Middle frontal gyrus (tissue), 1 donor: ENCODE measurements at regions not wholly inside any gene's neighbourhood (a gene's known extent, or its start where the extent isn't known, plus 50 kb on each side); places are given as distances from the start of the nearest gene placed in this dataset.
"Not testable (repeated sequence)": the region's sequence is repeated elsewhere in the genome, so short reads cannot be mapped to it uniquely, and the experiment has no call there.

Experiments
- DNase-seq: peaks from one replicate; pipeline ENCODE4 v3.0.0-alpha.2; 2015; ENCODE audit warnings: low spot score; ENCODE audit errors: extremely low spot score

DNA sequence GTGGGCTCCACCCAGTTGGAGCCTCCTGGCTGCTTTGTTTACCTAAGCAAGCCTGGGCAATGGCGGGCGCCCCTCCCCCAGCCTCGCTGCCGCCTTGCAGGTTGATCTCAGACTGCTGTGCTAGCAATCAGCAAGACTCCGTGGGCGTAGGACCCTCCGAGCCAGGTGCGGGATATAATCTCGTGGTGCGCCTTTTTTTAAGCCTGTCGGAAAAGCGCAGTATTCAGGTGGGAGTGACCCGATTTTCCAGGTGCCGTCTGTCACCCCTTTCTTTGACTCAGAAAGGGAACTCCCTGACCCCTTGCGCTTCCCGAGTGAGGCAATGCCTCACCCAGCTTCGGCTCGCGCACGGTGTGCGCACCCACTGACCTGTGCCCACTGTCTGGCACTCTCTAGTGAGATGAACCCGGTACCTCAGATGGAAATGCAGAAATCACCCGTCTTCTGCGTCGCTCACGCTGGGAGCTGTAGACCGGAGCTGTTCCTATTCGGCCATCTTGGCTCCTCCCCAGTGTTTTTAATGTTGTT, 144.9 kb upstream of the SMIM30 start:
- not testable (repeated sequence) for DNase-seq

DNA sequence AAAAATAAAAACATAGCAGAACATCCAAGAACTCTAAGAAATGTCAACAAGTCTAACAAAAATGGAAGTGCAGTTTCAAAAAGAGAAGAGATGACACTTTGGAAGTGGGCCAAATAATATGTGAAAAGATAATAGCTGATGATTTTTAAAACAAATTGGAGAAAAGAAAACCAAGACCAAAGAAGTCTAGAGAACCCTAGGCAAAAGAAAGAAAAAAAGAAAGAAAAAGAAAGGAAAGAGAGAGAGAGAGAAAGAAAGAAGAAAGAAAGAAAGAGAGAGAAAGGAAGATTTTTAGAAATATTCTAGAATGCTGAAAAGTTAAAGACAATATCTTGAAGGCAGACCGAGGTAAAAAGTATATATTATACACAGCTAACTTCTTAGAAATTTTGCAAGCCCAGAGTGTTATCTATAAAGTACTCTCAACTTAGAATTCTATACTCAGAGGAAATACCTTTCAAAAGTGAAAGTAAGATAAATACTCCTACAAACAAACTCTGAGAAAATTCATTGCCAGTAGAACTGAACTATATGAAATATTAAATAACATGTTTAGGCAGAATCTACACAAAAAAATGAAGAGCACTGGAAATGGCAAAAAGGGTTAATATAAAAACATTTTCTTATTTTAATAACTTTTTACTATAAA, 138.7 kb upstream of the SMIM30 start:
- no peak for DNase-seq

DNA sequence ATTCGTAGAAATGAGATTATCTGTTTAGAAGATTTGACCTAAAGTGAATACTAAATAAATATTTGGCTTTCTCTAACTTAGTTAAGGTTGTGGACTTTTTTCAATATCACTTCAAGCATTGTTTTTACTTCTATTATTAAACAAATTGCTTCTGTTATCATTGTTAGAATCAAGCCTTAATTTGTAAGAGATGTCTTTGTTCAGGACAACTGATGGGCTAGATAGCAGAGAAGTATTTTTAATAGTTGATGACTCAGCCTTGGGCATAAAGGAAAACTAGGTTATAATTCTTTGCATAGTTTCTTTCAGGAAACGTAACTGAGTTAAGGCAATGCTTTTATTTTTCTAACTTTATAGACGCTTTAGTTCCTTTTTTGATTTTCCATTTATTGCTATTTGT, 128.8 kb upstream of the SMIM30 start:
- no peak for DNase-seq

DNA sequence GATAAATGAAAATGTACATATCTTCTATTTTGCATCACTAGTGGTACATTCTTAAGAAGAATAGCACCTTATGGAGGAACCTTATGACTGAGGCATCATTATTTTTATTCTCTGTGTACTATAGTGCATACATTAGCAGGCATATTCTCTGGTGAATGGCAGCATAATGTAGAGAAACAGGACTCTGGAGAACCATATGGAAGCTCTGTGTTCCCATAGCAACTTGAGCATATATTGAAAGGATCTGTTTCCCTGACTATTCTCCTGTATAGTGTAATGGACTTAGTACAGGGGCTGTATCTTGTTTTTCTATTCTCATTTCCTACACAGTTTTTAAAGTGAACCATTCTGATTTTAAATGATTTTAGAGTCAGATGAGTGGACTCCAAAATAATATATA, 128.4 kb upstream of the SMIM30 start:
- DNase-seq, result no peak

DNA sequence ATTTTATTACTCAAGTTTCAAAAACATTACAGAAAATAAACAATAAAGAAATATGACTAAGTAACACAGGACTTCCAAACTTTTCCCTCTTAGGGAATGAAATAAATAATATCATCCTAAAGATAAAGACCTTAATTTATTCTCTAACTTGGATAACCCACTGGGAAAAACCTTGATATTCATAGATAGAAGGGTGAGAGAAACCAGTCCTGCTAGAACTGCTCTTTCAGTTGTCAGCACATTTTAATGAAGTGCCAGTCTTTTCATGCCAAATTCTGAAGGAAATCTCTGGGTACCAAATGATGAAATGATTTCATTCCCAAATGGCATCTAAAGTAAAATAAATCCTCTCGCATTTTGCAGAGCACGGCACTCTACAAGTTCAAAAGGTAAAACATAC, 114.5 kb upstream of the SMIM30 start:
- no peak for DNase-seq

DNA sequence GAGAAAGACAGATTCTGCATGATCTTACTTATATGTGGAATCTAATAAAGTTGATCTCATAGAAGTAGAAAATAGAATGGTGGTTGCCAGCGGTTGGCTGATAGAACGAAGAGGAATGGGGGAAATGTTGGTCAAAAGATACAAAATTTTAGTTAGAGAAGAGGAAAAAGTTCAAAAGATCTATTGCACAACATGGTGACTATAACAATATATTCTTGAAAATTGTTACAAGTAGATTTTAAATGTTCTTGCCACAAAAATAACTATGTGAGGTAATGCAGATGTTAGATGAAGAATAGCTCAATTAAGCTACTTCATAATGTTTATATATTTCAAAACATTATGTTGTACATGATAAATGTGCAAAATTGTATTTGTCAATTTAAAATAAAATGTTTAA, 112.3 kb upstream of the SMIM30 start:
- no peak for DNase-seq

DNA sequence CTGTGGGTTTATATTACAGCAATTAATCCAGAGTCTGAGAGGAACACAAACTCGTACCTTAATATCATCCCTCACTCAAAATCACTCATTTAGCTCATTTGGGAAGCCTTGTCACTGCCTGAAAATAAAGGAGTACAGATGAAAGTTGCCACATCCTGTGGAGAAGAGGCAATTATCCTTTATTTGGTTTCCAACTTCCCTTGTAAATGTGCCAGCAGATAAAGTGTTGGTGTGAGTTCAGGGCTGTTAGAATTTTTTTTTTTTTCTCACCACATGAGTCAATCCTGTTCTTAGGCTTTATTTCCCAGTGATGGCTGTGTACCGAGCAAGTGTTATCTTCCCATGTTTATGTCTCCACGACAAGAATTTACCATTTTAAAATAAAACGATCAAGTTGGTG, 99.0 kb upstream of the SMIM30 start:
- DNase-seq, result no peak

DNA sequence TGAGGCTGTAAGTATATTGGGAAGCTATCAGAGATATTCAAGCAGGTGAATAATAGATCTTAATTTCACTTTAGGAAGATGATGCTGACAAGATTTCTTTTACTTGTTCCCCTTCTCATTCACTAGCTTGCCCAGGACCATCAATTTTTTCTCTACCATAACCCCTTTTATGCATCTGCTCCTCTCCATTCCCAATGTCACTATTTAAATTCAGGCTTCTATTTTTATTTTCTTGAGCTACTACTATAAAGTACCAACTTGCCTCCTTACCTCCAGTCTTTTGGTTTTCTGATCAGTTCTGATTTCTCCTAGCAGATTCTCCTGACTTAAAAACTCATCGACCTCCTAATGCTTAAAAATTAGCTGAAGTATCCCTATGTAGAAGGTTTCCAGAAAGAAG, 97.7 kb upstream of the SMIM30 start:
- no peak for DNase-seq

DNA sequence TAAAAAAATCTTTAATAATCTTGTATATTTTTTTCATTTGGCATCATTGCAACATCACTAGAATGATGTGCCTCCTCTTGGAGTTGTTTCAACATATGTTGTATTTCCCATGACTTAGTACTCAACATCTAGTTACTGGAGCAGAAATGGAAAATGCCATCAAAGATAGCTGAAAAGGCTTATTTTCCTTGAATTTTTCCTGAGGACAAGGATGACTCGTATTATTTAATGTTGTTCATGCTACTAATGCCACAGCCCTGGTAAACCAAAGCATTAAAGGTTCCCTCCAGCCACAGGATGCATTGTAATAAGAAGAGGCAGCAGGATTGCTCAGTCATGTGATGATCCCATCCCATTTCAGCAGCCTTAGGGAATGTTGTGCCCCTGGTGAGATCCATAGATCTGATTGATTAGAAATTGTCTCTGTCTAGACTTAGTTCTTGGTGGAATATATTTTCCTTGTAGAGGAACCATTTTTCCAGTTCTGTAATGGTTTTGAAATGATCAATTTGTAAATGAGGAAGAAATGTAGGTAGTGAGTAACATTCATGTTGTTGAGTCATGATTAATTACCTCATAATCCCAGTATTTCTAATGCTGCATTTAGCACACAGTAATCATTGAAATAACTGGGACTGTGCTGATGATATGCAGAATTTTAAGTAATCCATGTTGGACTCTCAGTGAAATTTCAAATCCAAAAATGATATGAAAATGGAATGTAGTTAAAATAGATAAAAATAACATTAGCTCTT, 91.3 kb upstream of the SMIM30 start:
- DNase-seq, result no peak

DNA sequence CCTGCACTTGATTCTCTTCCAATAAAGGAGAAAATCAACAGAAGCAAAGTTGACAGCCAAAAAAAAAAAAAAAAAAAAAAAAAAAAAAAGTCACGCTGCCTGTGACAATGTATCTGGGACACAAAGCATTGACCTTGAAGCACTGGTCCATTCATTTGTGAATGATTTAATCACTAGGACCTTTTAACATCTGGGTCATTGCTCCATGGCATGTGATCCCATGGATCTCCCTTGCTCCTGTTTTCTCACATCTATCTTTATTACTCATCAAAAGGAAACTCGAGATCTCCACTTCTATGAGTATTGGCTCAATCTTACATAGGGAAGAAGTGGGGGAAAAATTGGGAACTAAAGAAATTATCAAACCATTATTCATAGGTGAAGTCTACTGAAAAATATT, 89.6 kb upstream of the SMIM30 start:
- no peak for DNase-seq

DNA sequence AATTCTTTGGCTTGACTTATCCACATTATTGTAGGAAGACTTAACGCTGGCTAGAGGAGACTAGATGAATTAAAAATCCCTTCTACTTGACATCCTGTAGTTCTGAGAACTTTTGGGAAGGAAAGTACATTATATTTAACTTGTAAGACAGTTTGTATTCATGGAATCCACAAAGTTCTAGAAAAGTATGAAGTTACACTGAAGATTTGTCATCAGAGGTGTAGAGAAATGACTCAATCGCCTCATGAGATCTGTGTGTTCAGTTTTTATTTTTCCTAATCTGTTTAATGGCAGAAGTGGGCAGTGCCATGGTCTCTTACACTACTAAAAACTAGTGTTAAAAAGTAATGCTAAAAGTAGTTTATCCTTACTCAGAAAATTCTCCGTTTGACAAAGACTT, 89.1 kb upstream of the SMIM30 start:
- no peak for DNase-seq

DNA sequence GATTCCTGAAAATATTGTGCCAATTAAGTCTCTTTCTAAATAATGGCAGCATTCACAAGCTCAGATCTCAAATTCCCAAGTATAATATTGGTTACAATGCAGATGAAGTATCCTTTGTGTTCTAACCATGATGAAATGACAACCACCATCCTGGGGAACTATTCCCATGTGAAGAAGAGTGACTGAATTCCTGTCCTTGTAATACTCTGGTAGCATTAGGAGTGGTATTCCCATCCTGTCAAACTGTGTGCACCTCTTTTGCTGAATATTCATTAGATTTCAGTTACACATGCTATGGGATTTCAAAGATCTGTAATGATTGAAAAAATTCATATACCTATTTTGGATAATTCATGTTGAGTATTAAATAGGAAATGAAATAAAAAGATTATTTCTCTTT, 86.1 kb upstream of the SMIM30 start:
- DNase-seq, result no peak

DNA sequence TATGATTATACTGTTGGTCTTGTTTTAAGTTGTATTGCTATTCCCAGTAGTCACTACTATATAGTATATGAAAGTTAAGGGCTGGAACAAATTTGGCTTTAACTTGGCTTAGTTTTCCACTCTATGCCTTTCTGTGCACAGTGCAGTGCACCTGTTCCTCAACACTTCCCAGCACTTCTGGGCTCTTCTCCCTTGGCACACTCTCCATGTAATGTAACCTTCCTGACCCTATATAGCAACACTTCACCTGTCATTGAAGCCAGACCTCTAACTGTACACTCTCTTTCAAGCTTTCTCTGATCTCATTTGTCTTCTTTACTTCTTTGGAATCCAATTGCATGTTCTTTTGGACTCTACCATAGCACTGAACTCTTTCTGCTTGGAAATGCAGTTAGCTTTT, 83.9 kb upstream of the SMIM30 start:
- DNase-seq, result no peak

DNA sequence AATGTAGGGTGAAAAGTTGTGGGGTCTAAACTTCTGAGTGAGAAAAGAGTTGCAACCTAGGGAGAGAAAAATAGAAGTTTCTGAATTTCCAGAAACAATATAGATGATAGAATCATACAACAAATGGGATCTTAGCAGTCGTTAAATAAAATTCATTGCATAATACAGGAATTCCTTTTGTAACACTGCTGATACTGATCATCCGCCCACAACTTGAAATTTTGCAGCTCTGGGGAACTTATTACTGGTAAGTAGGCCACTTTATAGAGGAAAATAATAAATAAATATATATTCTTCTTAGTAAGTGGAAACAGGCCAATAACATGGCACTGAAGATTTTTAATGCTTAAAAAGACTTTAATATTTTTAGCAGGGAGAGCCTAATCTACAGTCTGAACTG, 81.9 kb upstream of the SMIM30 start:
- no peak for DNase-seq

DNA sequence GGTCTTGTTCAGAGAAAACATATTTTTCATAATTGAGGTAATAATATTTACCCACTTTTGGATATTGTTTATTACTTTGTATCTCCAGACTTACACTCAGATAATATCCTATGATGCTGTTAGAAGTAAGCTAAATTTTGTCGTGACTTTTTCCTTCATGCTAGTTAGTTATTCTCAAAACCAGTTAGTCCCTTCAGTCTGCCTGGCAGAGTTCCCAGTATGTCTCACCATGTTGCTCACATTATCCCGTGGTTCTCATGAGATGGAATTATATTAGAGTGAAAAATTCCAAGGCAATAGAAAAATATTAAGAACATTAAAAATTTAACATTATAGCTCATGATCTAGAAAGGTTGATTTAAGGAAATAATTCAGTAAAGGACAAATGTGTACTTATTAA, 81.5 kb upstream of the SMIM30 start:
- no peak for DNase-seq

DNA sequence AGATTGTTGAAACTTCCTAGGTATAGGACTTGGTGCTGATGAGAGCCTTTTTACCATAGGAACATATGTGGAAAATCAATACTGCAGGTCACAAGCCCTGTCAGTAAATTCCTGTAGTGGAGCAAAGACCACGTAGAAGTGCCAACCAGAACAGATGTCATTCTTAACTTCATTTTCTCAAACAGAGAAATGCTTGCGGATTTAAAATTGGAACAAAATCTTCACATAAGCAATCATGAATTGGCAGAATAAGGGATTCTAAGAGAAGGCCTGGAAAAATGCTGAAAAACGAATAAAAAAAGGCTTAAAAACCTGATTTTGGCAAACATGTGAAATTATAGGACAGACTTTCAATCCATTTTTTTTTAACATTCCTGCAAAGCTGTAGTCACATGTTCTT, 80.8 kb upstream of the SMIM30 start:
- no peak for DNase-seq

DNA sequence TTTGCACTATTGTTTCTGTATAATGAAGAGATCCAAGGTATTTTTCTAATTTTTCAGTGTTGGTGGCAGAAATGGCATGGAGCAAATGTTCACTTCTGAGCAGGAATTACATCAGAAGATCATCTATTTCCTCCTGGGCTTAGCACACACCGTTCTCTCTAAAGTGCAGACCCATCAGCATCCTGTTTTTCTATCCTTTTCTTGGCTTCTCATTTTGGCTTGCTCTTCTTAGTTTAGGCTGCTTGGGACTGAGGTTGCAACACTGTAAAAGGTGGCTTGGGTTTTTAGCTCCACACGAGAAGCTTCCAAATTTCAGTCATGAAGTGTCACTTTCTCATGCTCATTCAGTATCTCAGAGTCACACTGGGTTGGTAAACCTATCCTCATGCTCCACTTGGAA, 79.9 kb upstream of the SMIM30 start:
- DNase-seq, result no peak

DNA sequence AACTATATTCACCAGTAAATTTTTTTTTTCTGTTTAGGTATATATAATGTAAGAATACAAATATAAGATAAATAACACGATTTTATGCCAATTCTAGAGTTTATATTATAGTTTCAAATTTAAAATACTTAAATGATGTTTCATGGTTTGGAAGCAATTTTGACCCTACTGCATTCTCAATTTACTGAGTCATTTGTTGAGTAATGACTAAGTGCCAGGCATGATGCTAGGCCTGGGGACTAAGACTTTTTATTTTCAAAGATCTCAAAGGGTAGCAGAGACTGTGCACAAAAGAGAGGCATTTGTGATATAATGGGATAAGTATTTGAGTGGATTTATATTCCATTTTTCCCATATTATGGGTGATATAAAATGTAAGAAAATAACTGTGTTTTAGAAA, 78.9 kb upstream of the SMIM30 start:
- DNase-seq, result no peak

DNA sequence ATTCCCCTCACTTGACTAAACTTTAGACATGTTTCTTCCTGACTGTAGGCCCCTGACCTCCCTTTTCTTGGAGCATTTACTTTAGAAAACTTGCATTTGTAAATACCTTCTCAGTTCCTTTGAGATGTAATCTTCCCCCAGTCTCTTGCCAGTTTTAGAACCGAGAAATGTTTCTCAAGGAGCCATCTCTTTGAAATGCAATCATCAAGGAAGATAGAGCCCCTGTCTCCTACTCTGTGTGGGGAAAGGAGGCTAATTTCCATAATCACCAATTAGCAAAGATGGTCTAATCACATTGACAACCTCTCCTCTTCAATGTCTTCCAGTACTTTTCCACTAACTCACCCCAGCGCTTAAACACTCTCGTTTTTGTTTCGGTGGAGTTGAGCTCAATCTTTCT, 70.0 kb upstream of the SMIM30 start:
- no peak for DNase-seq

DNA sequence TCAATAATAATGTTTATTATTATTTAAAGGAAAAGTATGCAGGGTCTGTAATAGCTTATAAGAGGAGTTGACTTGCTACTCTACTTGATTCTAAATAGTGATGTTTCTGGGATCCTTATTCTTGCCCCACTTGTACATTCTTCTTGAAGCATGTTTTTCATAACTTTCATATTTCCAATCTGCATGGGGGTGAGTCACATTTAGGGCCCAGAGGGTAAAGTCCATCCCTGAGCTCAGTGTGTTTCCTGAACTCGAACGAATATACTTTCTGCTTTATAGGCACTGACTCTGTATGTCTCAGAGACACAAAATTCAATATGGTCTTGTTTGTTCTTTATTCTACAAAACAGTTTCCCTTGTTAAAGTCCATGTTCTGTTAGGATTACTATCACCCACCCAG, 61.0 kb upstream of the SMIM30 start:
- no peak for DNase-seq

DNA sequence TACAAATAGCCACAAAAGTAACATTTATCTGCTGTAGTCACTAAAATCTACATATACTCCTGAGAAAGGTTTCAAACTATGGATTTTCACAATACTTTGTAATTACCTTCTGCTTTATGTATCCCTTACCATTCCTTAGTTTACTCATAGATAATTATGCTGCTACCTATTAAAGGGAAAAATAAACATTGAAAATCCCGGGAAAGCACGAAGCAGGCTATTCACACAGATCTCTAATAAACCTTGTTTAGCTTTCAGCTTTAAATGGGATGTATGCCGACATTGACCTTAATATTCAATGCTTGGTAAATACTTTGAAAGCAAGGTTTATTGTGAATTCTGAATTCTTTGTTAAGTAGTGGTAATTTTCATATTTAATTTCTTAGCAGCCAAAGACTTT, 58.5 kb upstream of the SMIM30 start:
- DNase-seq, result no peak

DNA sequence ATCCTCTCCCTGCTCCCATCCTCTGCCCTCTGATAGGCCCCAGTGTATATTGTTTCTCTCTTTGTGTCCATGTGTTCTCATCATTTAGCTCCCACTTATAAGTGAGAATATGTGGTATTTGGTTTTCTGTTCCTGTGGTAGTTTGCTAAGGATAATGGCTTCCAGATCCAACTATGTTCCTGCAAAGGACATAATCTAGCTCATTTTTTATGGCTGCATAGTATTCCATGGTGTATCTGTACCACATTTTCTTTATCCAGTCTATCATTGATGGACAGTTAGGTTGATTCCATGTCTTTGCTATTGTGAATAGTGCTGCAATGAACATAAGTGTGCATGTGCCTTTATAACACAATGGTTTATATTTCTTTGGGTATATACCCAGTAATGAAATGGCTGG, 57.8 kb upstream of the SMIM30 start:
- not testable (repeated sequence) for DNase-seq

DNA sequence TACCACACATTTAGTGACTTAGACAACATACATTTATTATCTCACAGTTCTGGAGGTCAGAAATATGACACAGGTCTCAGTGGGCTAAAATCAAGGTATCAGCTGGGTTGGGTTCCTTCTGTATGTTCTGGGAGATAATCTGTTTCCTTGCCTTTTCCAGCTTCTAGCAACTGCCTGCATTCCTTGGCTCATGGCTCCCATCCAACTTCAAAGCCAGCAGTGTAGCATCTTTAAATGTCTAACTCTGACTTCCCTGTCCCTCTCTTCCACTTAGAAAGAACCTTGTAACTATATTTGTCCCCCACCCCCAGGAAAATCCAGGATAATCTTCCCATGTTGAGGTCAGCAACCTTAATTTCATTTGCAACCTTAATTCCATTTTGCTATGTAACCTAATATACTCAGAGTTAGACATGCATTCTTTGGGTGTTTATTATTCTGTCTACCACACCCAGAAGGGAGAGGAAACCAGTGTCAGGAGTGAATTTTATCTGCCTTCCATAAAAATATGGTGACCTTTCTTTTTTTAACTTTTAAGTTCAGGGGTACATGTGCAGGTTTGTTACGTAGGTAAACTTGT, 57.3 kb upstream of the SMIM30 start:
- no peak for DNase-seq
